WTC11 (cell line): ENCODE measurements at regions not wholly inside any gene's neighbourhood (a gene's known extent, or its start where the extent isn't known, plus 50 kb on each side); places are given as distances from the start of the nearest gene placed in this dataset.

Experiments used
- ATAC-seq: fragments of 200-7000 bp; cut with Tn5 transposase; 2 replicates; pipeline ENCODE4 v1.10.0; 2021; ENCODE audit warnings: mild to moderate bottlenecking, moderate library complexity
- CTCF ChIA-PET: fragments of 300-600 bp; sonication (Branson Sonifier 250); formaldehyde crosslinking; loops from one replicate; lab custom pipeline; 2021; ENCODE audit warnings: antibody characterized with exemption; lab: Charles Lee
- POLR2A ChIA-PET: fragments of 350-600 bp; sonication (Branson Sonifier 250); formaldehyde crosslinking; loops from one replicate; lab custom pipeline; 2021; ENCODE audit warnings: antibody characterized with exemption; lab: Charles Lee
- DNase-seq: peaks from one replicate; pipeline ENCODE4 v3.0.0; 2021; ENCODE audit warnings: low spot score
- H3K27ac Mint-ChIP-seq: 2 replicates; pipeline ENCODE4 v1.8.0; 2021; ENCODE audit warnings: mixed read lengths
- H3K27me3 Mint-ChIP-seq: 2 replicates; pipeline ENCODE4 v1.8.0; 2021; ENCODE audit warnings: low read depth, mild to moderate bottlenecking, moderate library complexity, mixed read lengths
- H3K36me3 Mint-ChIP-seq: 2 replicates; pipeline ENCODE4 v1.8.0; 2021; ENCODE audit warnings: mixed read lengths
- H3K4me1 Mint-ChIP-seq: 2 replicates; pipeline ENCODE4 v1.8.0; 2022; ENCODE audit warnings: mixed read lengths
- H3K4me3 Mint-ChIP-seq: 2 replicates; pipeline ENCODE4 v1.8.0; 2021; ENCODE audit warnings: mild to moderate bottlenecking, moderate library complexity, mixed read lengths
- H3K9me3 Mint-ChIP-seq: 2 replicates; pipeline ENCODE4 v1.8.0; 2021; ENCODE audit warnings: mixed read lengths
- GABPB1 ChIP-seq: sonication (generic); formaldehyde crosslinking; IDR thresholded peaks from 2 replicates; pipeline ENCODE4 v1.8.1; 2023; ENCODE audit warnings: mild to moderate bottlenecking, missing genetic modification reagents
- JAZF1 ChIP-seq: fragments of 250-450 bp; sonication (Bioruptor Pico); IDR thresholded peaks from 2 replicates; pipeline ENCODE4 v1.9.0; 2021; ENCODE audit warnings: moderate library complexity, mild to moderate bottlenecking, inconsistent platforms
- JUN ChIP-seq: sonication (generic); formaldehyde crosslinking; IDR thresholded peaks from 2 replicates; pipeline ENCODE4 v1.8.0; 2023; ENCODE audit warnings: mild to moderate bottlenecking, missing genetic modification reagents
- MYBL2 ChIP-seq: sonication (generic); formaldehyde crosslinking; IDR thresholded peaks from 2 replicates; pipeline ENCODE4 v1.8.1; 2023; ENCODE audit warnings: mild to moderate bottlenecking, moderate library complexity, missing genetic modification reagents
- NFATC4 ChIP-seq: fragments of 250-450 bp; sonication (Bioruptor Pico); IDR thresholded peaks from 2 replicates; pipeline ENCODE4 v1.9.0; 2021; ENCODE audit warnings: mild to moderate bottlenecking
- NR1H2 ChIP-seq: sonication (generic); formaldehyde crosslinking; IDR thresholded peaks from 2 replicates; pipeline ENCODE4 v1.9.0; 2021; ENCODE audit warnings: mild to moderate bottlenecking, moderate library complexity, missing genetic modification reagents
- NR3C1 ChIP-seq: sonication (generic); formaldehyde crosslinking; conservative IDR thresholded peaks from 2 replicates; pipeline ENCODE4 v1.8.1; 2023; ENCODE audit warnings: low read depth, mild to moderate bottlenecking, missing genetic modification reagents
- RORB ChIP-seq: fragments of 250-450 bp; sonication (Bioruptor Pico); IDR thresholded peaks from 2 replicates; pipeline ENCODE4 v1.9.0; 2021; ENCODE audit warnings: mild to moderate bottlenecking
- SOX15 ChIP-seq: fragments of 250-450 bp; sonication (Bioruptor Pico); IDR thresholded peaks from 2 replicates; pipeline ENCODE4 v1.9.0; 2021; ENCODE audit warnings: mild to moderate bottlenecking
- TP53 ChIP-seq: sonication (generic); formaldehyde crosslinking; IDR thresholded peaks from 2 replicates; pipeline ENCODE4 v1.8.1; 2023; ENCODE audit warnings: mild to moderate bottlenecking, missing genetic modification reagents
- ZNF263 ChIP-seq: sonication (generic); formaldehyde crosslinking; IDR thresholded peaks from 2 replicates; pipeline ENCODE4 v1.8.1; 2022; ENCODE audit warnings: low read depth, mild to moderate bottlenecking, moderate library complexity, missing genetic modification reagents
- ZNF317 ChIP-seq: sonication (generic); formaldehyde crosslinking; IDR thresholded peaks from 2 replicates; pipeline ENCODE4 v1.8.1; 2023; ENCODE audit warnings: low read depth, mild to moderate bottlenecking, moderate library complexity, missing genetic modification reagents, borderline replicate concordance
- ZNF423 ChIP-seq: fragments of 250-450 bp; sonication (Bioruptor Pico); IDR thresholded peaks from 2 replicates; pipeline ENCODE4 v2.1.2; 2022; ENCODE audit warnings: mild to moderate bottlenecking, moderate library complexity
- TF ChIP-seq, protein P1 (sequence below): fragments of 250-450 bp; sonication (Bioruptor Pico); conservative IDR thresholded peaks from 2 replicates; pipeline ENCODE4 v1.9.0; 2021; ENCODE audit warnings: mild to moderate bottlenecking
- TF ChIP-seq, protein P2 (sequence below): sonication (generic); formaldehyde crosslinking; IDR thresholded peaks from 2 replicates; pipeline ENCODE4 v1.8.1; 2023; ENCODE audit warnings: mild to moderate bottlenecking, missing genetic modification reagents, borderline replicate concordance
- TF ChIP-seq, protein P3 (sequence below): sonication (generic); formaldehyde crosslinking; IDR thresholded peaks from 2 replicates; pipeline ENCODE4 v1.8.1; 2022; ENCODE audit warnings: mild to moderate bottlenecking, moderate library complexity, missing genetic modification reagents
- TF ChIP-seq, protein P4 (sequence below): sonication (generic); formaldehyde crosslinking; IDR thresholded peaks from 2 replicates; pipeline ENCODE4 v1.8.1; 2023; ENCODE audit warnings: mild to moderate bottlenecking, missing genetic modification reagents, moderate library complexity
- TF ChIP-seq, protein P5 (sequence below): sonication (generic); formaldehyde crosslinking; conservative IDR thresholded peaks from 2 replicates; pipeline ENCODE4 v1.8.1; 2022; ENCODE audit warnings: mild to moderate bottlenecking, missing genetic modification reagents

DNA sequence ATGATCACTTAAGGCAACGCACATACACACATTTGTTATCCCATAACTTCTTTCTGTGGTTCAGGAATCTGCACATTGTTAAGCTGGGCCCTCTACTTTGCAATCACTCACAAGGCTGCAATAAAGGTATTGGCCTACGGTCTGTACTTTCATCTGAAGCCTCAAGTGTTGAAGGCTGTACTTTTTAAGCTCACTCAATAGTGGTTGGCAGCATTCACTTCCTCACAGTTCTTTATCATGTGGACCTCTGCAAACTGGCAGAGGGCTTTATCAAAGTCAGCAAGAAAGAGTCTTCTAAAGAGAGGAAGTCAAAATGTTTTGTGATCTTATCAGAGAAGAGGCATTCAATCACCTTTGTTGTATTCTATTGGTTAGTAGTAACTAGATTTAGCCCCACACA is 301.4 kb upstream of the EPHA5 start (continued):
- TF ChIP-seq, protein P1, sequence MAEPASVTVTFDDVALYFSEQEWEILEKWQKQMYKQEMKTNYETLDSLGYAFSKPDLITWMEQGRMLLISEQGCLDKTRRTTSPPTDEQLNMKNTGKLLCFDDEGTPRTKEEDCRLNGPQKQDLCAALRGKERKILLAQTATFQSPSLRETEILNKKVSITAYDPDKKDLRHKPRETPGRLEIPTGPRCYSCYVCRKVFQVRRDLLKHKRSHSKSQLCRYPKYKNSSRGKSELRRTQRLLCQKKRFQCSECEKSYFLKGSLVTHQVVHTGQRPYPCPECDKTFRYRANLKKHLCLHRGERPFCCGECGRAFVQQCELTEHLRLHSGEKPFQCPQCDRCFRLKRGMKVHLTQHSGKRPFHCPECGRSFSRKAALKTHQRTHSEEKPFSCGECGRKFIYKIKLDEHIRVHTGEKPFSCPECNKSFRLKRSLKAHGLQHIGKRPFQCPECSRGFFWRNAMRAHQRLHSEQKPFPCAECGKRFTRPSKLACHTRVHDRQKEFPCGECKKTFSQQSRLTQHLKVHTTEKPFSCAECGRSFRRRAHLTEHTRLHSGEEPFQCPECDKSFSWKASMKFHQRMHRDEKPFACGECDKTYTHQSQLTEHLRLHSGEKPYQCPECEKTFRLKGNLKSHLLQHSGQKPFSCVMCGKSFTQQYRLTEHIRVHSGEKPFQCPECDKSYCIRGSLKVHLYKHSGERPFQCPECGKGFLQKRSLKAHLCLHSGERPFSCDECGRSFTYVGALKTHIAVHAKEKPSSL (CRISPR knock-in tag): no peak
- TF ChIP-seq NR3C1 (CRISPR knock-in tag): no peak
- TF ChIP-seq ZNF423 (CRISPR knock-in tag): no peak
- TF ChIP-seq, protein P2, sequence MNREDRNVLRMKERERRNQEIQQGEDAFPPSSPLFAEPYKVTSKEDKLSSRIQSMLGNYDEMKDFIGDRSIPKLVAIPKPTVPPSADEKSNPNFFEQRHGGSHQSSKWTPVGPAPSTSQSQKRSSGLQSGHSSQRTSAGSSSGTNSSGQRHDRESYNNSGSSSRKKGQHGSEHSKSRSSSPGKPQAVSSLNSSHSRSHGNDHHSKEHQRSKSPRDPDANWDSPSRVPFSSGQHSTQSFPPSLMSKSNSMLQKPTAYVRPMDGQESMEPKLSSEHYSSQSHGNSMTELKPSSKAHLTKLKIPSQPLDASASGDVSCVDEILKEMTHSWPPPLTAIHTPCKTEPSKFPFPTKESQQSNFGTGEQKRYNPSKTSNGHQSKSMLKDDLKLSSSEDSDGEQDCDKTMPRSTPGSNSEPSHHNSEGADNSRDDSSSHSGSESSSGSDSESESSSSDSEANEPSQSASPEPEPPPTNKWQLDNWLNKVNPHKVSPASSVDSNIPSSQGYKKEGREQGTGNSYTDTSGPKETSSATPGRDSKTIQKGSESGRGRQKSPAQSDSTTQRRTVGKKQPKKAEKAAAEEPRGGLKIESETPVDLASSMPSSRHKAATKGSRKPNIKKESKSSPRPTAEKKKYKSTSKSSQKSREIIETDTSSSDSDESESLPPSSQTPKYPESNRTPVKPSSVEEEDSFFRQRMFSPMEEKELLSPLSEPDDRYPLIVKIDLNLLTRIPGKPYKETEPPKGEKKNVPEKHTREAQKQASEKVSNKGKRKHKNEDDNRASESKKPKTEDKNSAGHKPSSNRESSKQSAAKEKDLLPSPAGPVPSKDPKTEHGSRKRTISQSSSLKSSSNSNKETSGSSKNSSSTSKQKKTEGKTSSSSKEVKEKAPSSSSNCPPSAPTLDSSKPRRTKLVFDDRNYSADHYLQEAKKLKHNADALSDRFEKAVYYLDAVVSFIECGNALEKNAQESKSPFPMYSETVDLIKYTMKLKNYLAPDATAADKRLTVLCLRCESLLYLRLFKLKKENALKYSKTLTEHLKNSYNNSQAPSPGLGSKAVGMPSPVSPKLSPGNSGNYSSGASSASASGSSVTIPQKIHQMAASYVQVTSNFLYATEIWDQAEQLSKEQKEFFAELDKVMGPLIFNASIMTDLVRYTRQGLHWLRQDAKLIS: no peak
- no peak for TF ChIP-seq RORB (CRISPR knock-in tag)
- no peak for TF ChIP-seq JUN (CRISPR knock-in tag)
- no peak for TF ChIP-seq NR1H2 (CRISPR knock-in tag)
- no peak for TF ChIP-seq SOX15 (CRISPR knock-in tag)
- TF ChIP-seq, protein P3, sequence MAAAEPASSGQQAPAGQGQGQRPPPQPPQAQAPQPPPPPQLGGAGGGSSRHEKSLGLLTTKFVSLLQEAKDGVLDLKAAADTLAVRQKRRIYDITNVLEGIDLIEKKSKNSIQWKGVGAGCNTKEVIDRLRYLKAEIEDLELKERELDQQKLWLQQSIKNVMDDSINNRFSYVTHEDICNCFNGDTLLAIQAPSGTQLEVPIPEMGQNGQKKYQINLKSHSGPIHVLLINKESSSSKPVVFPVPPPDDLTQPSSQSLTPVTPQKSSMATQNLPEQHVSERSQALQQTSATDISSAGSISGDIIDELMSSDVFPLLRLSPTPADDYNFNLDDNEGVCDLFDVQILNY (CRISPR knock-in tag): no peak
- no peak for TF ChIP-seq TP53 (CRISPR knock-in tag)

DNA sequence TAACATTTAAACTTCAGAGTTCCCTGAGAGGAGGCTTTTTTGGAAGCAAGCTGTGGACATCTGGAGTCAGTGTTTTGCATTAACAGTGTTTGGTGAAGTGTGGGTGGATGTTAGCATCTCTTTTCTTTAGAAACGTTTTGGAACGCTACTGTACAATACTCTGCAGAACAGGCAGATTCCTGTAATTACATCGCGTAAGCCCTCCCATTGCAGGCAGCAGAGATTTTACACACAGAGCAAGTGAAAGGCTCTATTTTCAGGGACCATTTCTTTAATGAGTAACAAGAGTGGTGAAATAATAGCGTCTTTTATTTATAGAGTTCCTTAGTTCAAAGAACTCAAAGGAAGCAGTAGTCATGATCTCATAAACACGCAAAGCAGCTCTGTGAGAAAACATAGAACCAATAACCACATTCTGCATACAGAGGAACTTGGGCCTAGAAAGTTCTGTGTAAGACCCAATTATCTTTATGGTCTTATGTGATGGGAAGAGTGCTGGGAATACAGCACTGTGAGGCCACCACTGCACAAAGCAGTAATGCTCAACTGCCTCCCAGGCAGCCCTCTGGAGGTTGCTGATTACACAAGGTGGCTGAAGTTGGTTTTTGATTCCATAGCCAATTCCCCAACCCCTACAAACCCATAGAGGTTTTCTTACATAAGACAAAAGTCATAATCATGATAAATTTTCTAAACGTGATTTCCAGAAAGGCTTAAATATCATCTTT is 298.7 kb upstream of the EPHA5 start:
- Mint-ChIP-seq H3K4me3 (no peak overlapping the region), H3K36me3 (no peaks in the 10 kb centered on the region), H3K27me3 (no peaks in the 10 kb centered on the region), H3K9me3 (no peaks in the 10 kb centered on the region), H3K27ac (no peak overlapping the region), H3K4me1 (no peaks in the 10 kb centered on the region)
- CTCF ChIA-PET: no interaction called here
- POLR2A ChIA-PET: no interaction called here
- ATAC-seq (no peak), DNase-seq (no peak)
- no peak for TF ChIP-seq JAZF1 (CRISPR knock-in tag)
- TF ChIP-seq, protein P4, sequence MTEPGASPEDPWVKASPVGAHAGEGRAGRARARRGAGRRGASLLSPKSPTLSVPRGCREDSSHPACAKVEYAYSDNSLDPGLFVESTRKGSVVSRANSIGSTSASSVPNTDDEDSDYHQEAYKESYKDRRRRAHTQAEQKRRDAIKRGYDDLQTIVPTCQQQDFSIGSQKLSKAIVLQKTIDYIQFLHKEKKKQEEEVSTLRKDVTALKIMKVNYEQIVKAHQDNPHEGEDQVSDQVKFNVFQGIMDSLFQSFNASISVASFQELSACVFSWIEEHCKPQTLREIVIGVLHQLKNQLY (CRISPR knock-in tag): no peak
- no peak for TF ChIP-seq GABPB1 (CRISPR knock-in tag)
- no peak for TF ChIP-seq RORB (CRISPR knock-in tag)
- no peak for TF ChIP-seq SOX15 (CRISPR knock-in tag)
- TF ChIP-seq NFATC4: no peak

DNA sequence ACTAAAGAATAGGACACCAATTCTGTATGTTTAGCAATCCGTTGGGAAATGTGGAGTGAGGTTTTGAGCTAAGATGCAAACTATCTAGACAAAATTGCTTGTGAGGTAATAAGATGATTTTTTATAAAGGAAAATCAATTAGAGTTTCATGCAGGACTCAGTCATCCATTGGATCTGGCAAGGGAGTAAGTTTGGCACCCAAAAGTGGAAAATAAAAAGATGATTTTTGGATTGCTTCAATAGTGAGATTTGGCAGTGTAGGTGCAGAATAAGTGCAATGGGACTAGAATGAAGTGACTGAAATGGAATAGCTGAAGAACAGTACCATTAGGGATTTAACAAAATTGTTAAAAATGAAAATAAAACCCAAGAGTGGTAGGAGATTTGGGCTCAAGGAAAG is 290.5 kb upstream of the EPHA5 start:
- POLR2A ChIA-PET: no interaction called here
- no peak for TF ChIP-seq ZNF317 (CRISPR knock-in tag)
- TF ChIP-seq, protein P1 (CRISPR knock-in tag): no peak
- no peak for TF ChIP-seq ZNF263 (CRISPR knock-in tag)
- TF ChIP-seq MYBL2: no peak
- TF ChIP-seq, protein P5, sequence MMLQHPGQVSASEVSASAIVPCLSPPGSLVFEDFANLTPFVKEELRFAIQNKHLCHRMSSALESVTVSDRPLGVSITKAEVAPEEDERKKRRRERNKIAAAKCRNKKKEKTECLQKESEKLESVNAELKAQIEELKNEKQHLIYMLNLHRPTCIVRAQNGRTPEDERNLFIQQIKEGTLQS (CRISPR knock-in tag): no peak
- TF ChIP-seq, all 79 proteins: peak for 0
- Mint-ChIP-seq H3K4me1 (no peaks in the 10 kb centered on the region), H3K4me3 (no peak overlapping the region), H3K9me3 (peaks cover 4% of the 10 kb centered on the region; the same call in 1 of the 2 replicates), H3K27me3 (no peaks in the 10 kb centered on the region), H3K36me3 (no peaks in the 10 kb centered on the region), H3K27ac (no peak overlapping the region)
- DNase-seq (no peak), ATAC-seq (no peak)
- CTCF ChIA-PET: no interaction called here
